ENCODE measurements at regions not wholly inside any gene's neighbourhood (a gene's known extent, or its start where the extent isn't known, plus 50 kb on each side); places are given as distances from the start of the nearest gene placed in this dataset.

- Histone ChIP-seq H3K9ac (ENCODE audit: low read length) (no peak overlapping the region), H3K9me3 (ENCODE audit: control insufficient read depth, low read length) (no peaks in the 10 kb centered on the region), H3K4me1 (ENCODE audit: control insufficient read depth, insufficient read depth, low read length) (no peaks in the 10 kb centered on the region), H3K27me3 (ENCODE audit: control insufficient read depth, insufficient read depth, low read length) (no peaks in the 10 kb centered on the region), H3K4me3 (ENCODE audit: low read length) (no peak overlapping the region), H3K36me3 (ENCODE audit: control insufficient read depth, insufficient read depth, low read length) (no peaks in the 10 kb centered on the region)
These were observed 714.4 kb downstream of the DCDC2C start for GRCh38 chr2:4417771-4418170.

- Histone ChIP-seq H3K4me1 (ENCODE audit: control insufficient read depth, insufficient read depth, low read length) (no peaks in the 10 kb centered on the region), H3K27me3 (ENCODE audit: control insufficient read depth, insufficient read depth, low read length) (no peaks in the 10 kb centered on the region), H3K4me3 (ENCODE audit: low read length) (no peak overlapping the region), H3K9ac (ENCODE audit: low read length) (no peak overlapping the region), H3K36me3 (ENCODE audit: control insufficient read depth, insufficient read depth, low read length) (no peaks in the 10 kb centered on the region), H3K9me3 (ENCODE audit: control insufficient read depth, low read length) (no peaks in the 10 kb centered on the region)
These were observed 716.7 kb downstream of the DCDC2C start for GRCh38 chr2:4420032-4420431.

- no peak overlapping the region for H3K4me3 ChIP-seq (ENCODE audit: low read length)
- H3K9ac ChIP-seq (ENCODE audit: low read length): no peak overlapping the region
- no peaks in the 10 kb centered on the region for H3K27me3 ChIP-seq (ENCODE audit: control insufficient read depth, insufficient read depth, low read length)
- H3K9me3 ChIP-seq (ENCODE audit: control insufficient read depth, low read length): no peaks in the 10 kb centered on the region
- H3K4me1 ChIP-seq (ENCODE audit: control insufficient read depth, insufficient read depth, low read length): no peaks in the 10 kb centered on the region
- H3K36me3 ChIP-seq (ENCODE audit: control insufficient read depth, insufficient read depth, low read length): no peaks in the 10 kb centered on the region
These were observed 720.8 kb downstream of the DCDC2C start for GRCh38 chr2:4424153-4424552.

GRCh38 chr2:4427083-4427482, 723.7 kb downstream of the DCDC2C start:
- H3K36me3 ChIP-seq (ENCODE audit: control insufficient read depth, insufficient read depth, low read length): no peaks in the 10 kb centered on the region
- H3K4me3 ChIP-seq (ENCODE audit: low read length): no peak overlapping the region
- H3K4me1 ChIP-seq (ENCODE audit: control insufficient read depth, insufficient read depth, low read length): no peaks in the 10 kb centered on the region
- H3K9me3 ChIP-seq (ENCODE audit: control insufficient read depth, low read length): no peaks in the 10 kb centered on the region
- H3K27me3 ChIP-seq (ENCODE audit: control insufficient read depth, insufficient read depth, low read length): no peaks in the 10 kb centered on the region
- H3K9ac ChIP-seq (ENCODE audit: low read length): no peak overlapping the region

- H3K9me3 ChIP-seq (ENCODE audit: control insufficient read depth, low read length): no peaks in the 10 kb centered on the region
- H3K9ac ChIP-seq (ENCODE audit: low read length): no peak overlapping the region
- H3K4me3 ChIP-seq (ENCODE audit: low read length): no peak overlapping the region
- no peaks in the 10 kb centered on the region for H3K27me3 ChIP-seq (ENCODE audit: control insufficient read depth, insufficient read depth, low read length)
- H3K36me3 ChIP-seq (ENCODE audit: control insufficient read depth, insufficient read depth, low read length): no peaks in the 10 kb centered on the region
- no peaks in the 10 kb centered on the region for H3K4me1 ChIP-seq (ENCODE audit: control insufficient read depth, insufficient read depth, low read length)
These were observed 742.4 kb downstream of the DCDC2C start for GRCh38 chr2:4445821-4446220.

GRCh38 chr2:4454907-4455306, 751.5 kb downstream of the DCDC2C start:
- Histone ChIP-seq H3K27me3 (ENCODE audit: control insufficient read depth, insufficient read depth, low read length) (no peaks in the 10 kb centered on the region), H3K4me1 (ENCODE audit: control insufficient read depth, insufficient read depth, low read length) (no peaks in the 10 kb centered on the region), H3K4me3 (ENCODE audit: low read length) (no peak overlapping the region), H3K36me3 (ENCODE audit: control insufficient read depth, insufficient read depth, low read length) (no peaks in the 10 kb centered on the region), H3K9me3 (ENCODE audit: control insufficient read depth, low read length) (no peaks in the 10 kb centered on the region), H3K9ac (ENCODE audit: low read length) (no peak overlapping the region)

GRCh38 chr2:4455486-4456155, 752.2 kb downstream of the DCDC2C start:
- H3K36me3 ChIP-seq (ENCODE audit: control insufficient read depth, insufficient read depth, low read length): no peaks in the 10 kb centered on the region
- H3K4me1 ChIP-seq (ENCODE audit: control insufficient read depth, insufficient read depth, low read length): no peaks in the 10 kb centered on the region
- H3K9me3 ChIP-seq (ENCODE audit: control insufficient read depth, low read length): no peaks in the 10 kb centered on the region
- no peak overlapping the region for H3K9ac ChIP-seq (ENCODE audit: low read length)
- H3K4me3 ChIP-seq (ENCODE audit: low read length): no peak overlapping the region
- H3K27me3 ChIP-seq (ENCODE audit: control insufficient read depth, insufficient read depth, low read length): no peaks in the 10 kb centered on the region

- Histone ChIP-seq H3K9ac (ENCODE audit: low read length) (no peak overlapping the region), H3K4me3 (ENCODE audit: low read length) (no peak overlapping the region), H3K4me1 (ENCODE audit: control insufficient read depth, insufficient read depth, low read length) (no peaks in the 10 kb centered on the region), H3K27me3 (ENCODE audit: control insufficient read depth, insufficient read depth, low read length) (no peaks in the 10 kb centered on the region), H3K9me3 (ENCODE audit: control insufficient read depth, low read length) (no peaks in the 10 kb centered on the region), H3K36me3 (ENCODE audit: control insufficient read depth, insufficient read depth, low read length) (no peaks in the 10 kb centered on the region)
These were observed 761.4 kb downstream of the DCDC2C start for GRCh38 chr2:4464634-4465266.

- Histone ChIP-seq H3K9me3 (ENCODE audit: control insufficient read depth, low read length) (no peaks in the 10 kb centered on the region), H3K36me3 (ENCODE audit: control insufficient read depth, insufficient read depth, low read length) (no peaks in the 10 kb centered on the region), H3K4me3 (ENCODE audit: low read length) (no peak overlapping the region), H3K4me1 (ENCODE audit: control insufficient read depth, insufficient read depth, low read length) (no peaks in the 10 kb centered on the region), H3K9ac (ENCODE audit: low read length) (no peak overlapping the region), H3K27me3 (ENCODE audit: control insufficient read depth, insufficient read depth, low read length) (no peaks in the 10 kb centered on the region)
These were observed 762.3 kb downstream of the DCDC2C start for GRCh38 chr2:4465671-4466070.

GRCh38 chr2:4475618-4476017, 772.2 kb downstream of the DCDC2C start:
- H3K27me3 ChIP-seq (ENCODE audit: control insufficient read depth, insufficient read depth, low read length): no peaks in the 10 kb centered on the region
- H3K9ac ChIP-seq (ENCODE audit: low read length): no peak overlapping the region
- H3K9me3 ChIP-seq (ENCODE audit: control insufficient read depth, low read length): no peaks in the 10 kb centered on the region
- H3K4me1 ChIP-seq (ENCODE audit: control insufficient read depth, insufficient read depth, low read length): no peaks in the 10 kb centered on the region
- no peaks in the 10 kb centered on the region for H3K36me3 ChIP-seq (ENCODE audit: control insufficient read depth, insufficient read depth, low read length)
- no peak overlapping the region for H3K4me3 ChIP-seq (ENCODE audit: low read length)

- Histone ChIP-seq H3K4me1 (ENCODE audit: control insufficient read depth, insufficient read depth, low read length) (no peaks in the 10 kb centered on the region), H3K36me3 (ENCODE audit: control insufficient read depth, insufficient read depth, low read length) (no peaks in the 10 kb centered on the region), H3K27me3 (ENCODE audit: control insufficient read depth, insufficient read depth, low read length) (no peaks in the 10 kb centered on the region), H3K9ac (ENCODE audit: low read length) (no peak overlapping the region), H3K4me3 (ENCODE audit: low read length) (no peak overlapping the region), H3K9me3 (ENCODE audit: control insufficient read depth, low read length) (no peaks in the 10 kb centered on the region)
These were observed 779.7 kb downstream of the DCDC2C start for GRCh38 chr2:4483050-4483449.

GRCh38 chr2:4486971-4487370, 783.6 kb downstream of the DCDC2C start:
- Histone ChIP-seq H3K4me1 (ENCODE audit: control insufficient read depth, insufficient read depth, low read length) (no peaks in the 10 kb centered on the region), H3K27me3 (ENCODE audit: control insufficient read depth, insufficient read depth, low read length) (no peaks in the 10 kb centered on the region), H3K4me3 (ENCODE audit: low read length) (no peak overlapping the region), H3K9ac (ENCODE audit: low read length) (no peak overlapping the region), H3K36me3 (ENCODE audit: control insufficient read depth, insufficient read depth, low read length) (no peaks in the 10 kb centered on the region), H3K9me3 (ENCODE audit: control insufficient read depth, low read length) (no peaks in the 10 kb centered on the region)

All from mucosa of stomach (tissue), 1 donor.